HFFc6 (cell line): ENCODE measurements at regions not wholly inside any gene's neighbourhood (a gene's known extent, or its start where the extent isn't known, plus 50 kb on each side); places are given as distances from the start of the nearest gene placed in this dataset.

Experiments
- DNase-seq: peaks from one replicate; pipeline ENCODE4 v3.0.0-alpha.2; 2018
- H3K27ac Mint-ChIP-seq: 2 replicates; pipeline ENCODE4 v1.8.0; 2020; ENCODE audit warnings: mild to moderate bottlenecking, mixed read lengths
- H3K27me3 Mint-ChIP-seq: 2 replicates; pipeline ENCODE4 v1.8.0; 2021; ENCODE audit warnings: mild to moderate bottlenecking, moderate library complexity, mixed read lengths; ENCODE audit not compliant: insufficient read depth
- H3K36me3 Mint-ChIP-seq: 2 replicates; pipeline ENCODE4 v1.8.0; 2021; ENCODE audit warnings: low read depth, mixed read lengths
- H3K4me1 Mint-ChIP-seq: 2 replicates; pipeline ENCODE4 v1.8.0; 2020; ENCODE audit warnings: low read depth, mixed read lengths
- H3K4me3 Mint-ChIP-seq: 2 replicates; pipeline ENCODE4 v1.8.0; 2020; ENCODE audit warnings: mild to moderate bottlenecking, moderate library complexity, mixed read lengths
- H3K9me3 Mint-ChIP-seq: 2 replicates; pipeline ENCODE4 v1.8.0; 2020; ENCODE audit warnings: mild to moderate bottlenecking, mixed read lengths
- TF ChIP-seq, protein P1 (sequence below): fragments of 200-600 bp; sonication (generic); IDR thresholded peaks from 2 replicates; pipeline ENCODE4 v1.5.0; 2021; ENCODE audit warnings: antibody characterized with exemption, mild to moderate bottlenecking

DNA sequence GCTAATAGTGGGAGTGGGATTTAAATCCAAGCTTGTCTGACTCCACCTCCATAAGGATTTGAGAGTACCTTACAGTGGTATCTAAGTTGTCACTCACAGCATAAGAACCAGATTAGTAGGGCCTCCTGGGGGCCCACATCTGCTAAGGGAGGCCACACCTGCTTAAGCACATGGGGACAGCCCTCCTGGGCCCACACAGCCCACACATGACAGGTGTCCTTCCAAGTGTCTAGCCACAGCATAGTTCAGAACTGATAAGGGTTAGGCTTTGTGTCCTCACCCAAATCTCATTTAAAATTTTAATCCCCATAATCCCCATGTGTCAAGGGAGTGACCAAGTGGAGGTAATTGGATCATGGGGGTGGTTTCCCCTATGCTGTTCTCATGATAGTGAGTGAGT, 186.0 kb upstream of the HMGA2 start:
- Mint-ChIP-seq H3K27me3 (no peaks in the 10 kb centered on the region; the same call in 1 of the 2 replicates), H3K27ac (peak overlapping the region; percentile 92), H3K9me3 (no peaks in the 10 kb centered on the region), H3K36me3 (peaks cover 29% of the 10 kb centered on the region), H3K4me1 (peaks cover 97% of the 10 kb centered on the region), H3K4me3 (no peak overlapping the region)
- TF ChIP-seq, protein P1, sequence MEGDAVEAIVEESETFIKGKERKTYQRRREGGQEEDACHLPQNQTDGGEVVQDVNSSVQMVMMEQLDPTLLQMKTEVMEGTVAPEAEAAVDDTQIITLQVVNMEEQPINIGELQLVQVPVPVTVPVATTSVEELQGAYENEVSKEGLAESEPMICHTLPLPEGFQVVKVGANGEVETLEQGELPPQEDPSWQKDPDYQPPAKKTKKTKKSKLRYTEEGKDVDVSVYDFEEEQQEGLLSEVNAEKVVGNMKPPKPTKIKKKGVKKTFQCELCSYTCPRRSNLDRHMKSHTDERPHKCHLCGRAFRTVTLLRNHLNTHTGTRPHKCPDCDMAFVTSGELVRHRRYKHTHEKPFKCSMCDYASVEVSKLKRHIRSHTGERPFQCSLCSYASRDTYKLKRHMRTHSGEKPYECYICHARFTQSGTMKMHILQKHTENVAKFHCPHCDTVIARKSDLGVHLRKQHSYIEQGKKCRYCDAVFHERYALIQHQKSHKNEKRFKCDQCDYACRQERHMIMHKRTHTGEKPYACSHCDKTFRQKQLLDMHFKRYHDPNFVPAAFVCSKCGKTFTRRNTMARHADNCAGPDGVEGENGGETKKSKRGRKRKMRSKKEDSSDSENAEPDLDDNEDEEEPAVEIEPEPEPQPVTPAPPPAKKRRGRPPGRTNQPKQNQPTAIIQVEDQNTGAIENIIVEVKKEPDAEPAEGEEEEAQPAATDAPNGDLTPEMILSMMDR, result no peak
- no peak for DNase-seq

DNA sequence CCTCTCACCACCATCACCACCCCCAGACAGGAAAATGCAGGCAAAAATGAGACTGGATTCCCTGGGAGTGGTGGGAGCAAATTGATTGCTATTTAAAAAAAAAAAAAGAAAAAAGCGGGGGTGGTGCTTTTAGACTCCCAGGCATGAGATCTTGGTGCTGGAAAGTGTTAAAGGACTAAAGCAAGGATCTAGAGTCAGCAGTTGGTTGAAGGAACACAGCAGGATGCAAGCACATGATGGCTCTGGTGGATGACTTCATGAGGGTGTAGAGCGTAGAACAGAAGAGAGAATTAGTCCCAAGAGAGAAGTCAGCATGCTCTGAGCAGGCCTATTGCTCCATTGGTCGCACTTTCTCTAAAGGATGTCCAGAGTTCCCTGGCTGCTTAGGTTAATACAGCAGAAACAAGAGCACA, 183.8 kb upstream of the HMGA2 start:
- TF ChIP-seq, protein P1, result no peak
- peaks cover 89% of the 10 kb centered on the region for H3K4me1 Mint-ChIP-seq
- no peaks in the 10 kb centered on the region for H3K9me3 Mint-ChIP-seq
- peaks cover 29% of the 10 kb centered on the region for H3K36me3 Mint-ChIP-seq
- H3K4me3 Mint-ChIP-seq, result no peak overlapping the region; the same call in 1 of the 2 replicates
- H3K27me3 Mint-ChIP-seq, result no peaks in the 10 kb centered on the region; the same call in 1 of the 2 replicates
- peak overlapping the region; percentile 92 for H3K27ac Mint-ChIP-seq
- no peak for DNase-seq

DNA sequence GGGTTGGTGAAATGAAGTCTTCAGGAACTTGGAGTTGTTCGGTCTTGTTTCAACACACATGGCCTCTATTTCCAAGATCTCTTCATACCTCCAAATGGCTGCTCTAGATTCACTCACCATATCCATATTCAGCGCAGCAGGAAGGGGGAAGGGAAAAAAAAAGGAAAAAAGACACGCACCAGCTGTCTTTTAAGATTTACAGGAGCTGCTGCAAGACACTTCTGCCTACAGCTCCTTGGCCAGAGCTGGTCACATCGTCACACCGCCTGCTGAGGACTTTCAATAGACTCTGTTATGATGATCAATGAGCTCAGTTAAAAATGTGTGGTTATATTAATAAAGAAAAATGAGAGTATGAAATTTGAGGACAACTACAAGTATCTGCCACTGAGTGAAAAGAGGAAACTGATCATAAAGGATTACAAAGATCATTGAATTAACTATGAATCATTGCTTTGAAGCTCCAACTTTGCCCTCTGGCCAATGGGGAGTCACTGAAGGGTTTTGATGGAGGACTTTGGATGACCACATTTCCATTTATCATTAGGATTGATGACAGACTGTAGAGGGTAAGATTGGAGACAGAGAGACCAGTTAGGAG, 182.1 kb upstream of the HMGA2 start:
- Mint-ChIP-seq H3K27ac (no peak overlapping the region), H3K27me3 (no peaks in the 10 kb centered on the region; the same call in 1 of the 2 replicates), H3K36me3 (peaks cover 39% of the 10 kb centered on the region), H3K4me3 (no peak overlapping the region), H3K9me3 (no peaks in the 10 kb centered on the region), H3K4me1 (peaks cover 83% of the 10 kb centered on the region)
- no peak for DNase-seq
- TF ChIP-seq, protein P1, result no peak

DNA sequence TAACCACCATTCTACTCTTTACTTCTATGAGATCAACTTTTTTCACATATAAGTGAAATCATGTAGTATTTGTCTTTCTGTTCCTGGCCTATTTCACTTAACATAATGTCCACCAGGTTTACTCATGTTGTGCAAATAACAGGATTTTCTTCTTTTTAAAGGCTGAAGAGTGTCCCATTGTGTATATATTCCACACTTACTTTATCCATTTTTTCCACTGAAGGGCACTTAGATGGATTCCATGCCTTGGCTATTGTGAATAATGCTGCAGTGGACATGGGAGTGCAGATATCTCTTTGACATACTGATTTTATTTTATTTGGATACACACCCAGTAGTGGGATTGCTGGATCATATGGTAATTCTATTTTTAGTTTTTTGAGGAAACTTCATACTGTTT, 181.1 kb upstream of the HMGA2 start:
- peaks cover 78% of the 10 kb centered on the region for H3K4me1 Mint-ChIP-seq
- no peak for DNase-seq
- no peaks in the 10 kb centered on the region; the same call in 1 of the 2 replicates for H3K27me3 Mint-ChIP-seq
- TF ChIP-seq, protein P1, result peak; percentile 13; the same call in 1 of the 2 replicates
- H3K36me3 Mint-ChIP-seq, result peaks cover 43% of the 10 kb centered on the region
- H3K9me3 Mint-ChIP-seq, result no peaks in the 10 kb centered on the region
- H3K4me3 Mint-ChIP-seq, result no peak overlapping the region
- H3K27ac Mint-ChIP-seq, result peak overlapping the region; percentile 85

DNA sequence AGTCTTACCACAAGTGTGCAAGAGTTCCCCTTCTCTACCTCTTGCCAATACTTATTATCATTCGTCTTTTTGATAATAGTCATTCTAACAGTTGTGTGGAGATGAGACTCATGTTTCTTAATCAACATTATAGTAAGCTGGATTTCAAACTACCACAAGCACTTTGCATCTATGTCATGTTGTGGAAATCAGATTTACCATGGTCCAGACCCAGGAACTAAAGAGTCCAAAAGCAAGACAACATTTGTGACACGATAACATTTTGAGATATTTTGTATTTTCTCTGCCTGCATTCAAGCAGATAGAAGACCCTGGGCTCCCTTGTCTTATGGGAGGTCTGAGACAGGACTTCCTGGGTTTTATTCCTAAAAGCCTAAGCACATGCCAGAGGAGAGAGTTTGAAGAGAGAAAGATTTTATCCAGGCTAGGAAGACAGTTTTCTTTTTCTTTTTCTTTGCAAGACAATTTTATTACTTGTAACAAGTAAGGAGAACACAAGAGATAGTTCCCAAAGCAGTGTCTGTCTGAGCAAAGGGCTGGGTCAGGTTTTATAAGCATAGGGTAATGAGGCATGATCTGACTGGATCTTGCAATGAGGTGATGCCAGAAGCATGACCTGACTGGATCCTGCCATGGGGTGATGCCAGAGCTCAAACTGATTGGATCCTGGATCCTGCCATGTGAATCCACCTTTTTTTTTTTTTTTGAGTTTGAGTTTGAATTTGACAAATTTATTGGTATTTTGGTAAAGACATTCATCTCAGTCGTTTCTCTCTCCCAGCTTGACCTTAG, 180.5 kb upstream of the HMGA2 start:
- peak; percentile 52 for DNase-seq
- Mint-ChIP-seq H3K27me3 (no peaks in the 10 kb centered on the region; the same call in 1 of the 2 replicates), H3K4me3 (no peak overlapping the region), H3K9me3 (no peaks in the 10 kb centered on the region), H3K4me1 (peaks cover 78% of the 10 kb centered on the region), H3K36me3 (peaks cover 43% of the 10 kb centered on the region), H3K27ac (peak overlapping the region; percentile 85)
- TF ChIP-seq, protein P1, result no peak
